Skeletal muscle tissue (tissue), 3 donors: ENCODE measurements at regions not wholly inside any gene's neighbourhood (a gene's known extent, or its start where the extent isn't known, plus 50 kb on each side); places are given as distances from the start of the nearest gene placed in this dataset.

Experiments
- H3K27ac ChIP-seq: one replicate; pipeline ENCODE4 v1.7.0; 2013; ENCODE audit warnings: mild to moderate bottlenecking, low read depth, low read length, inconsistent platforms
- H3K27me3 ChIP-seq, 3 donors: one replicate each; pipeline ENCODE4 v1.7.0; 2013; ENCODE audit warnings: low read length in 3 of 3; ENCODE audit not compliant: control insufficient read depth in 3 of 3, insufficient read depth in 3 of 3
- H3K36me3 ChIP-seq, 3 donors: one replicate each; pipeline ENCODE4 v1.7.0; 2013; ENCODE audit warnings: low read length in 3 of 3; ENCODE audit not compliant: control insufficient read depth in 3 of 3, insufficient read depth in 3 of 3
- H3K4me1 ChIP-seq, 3 donors: one replicate each; pipeline ENCODE4 v1.7.0; 2013; ENCODE audit warnings: low read length in 3 of 3, mild to moderate bottlenecking in 3 of 3; ENCODE audit not compliant: control insufficient read depth in 3 of 3, insufficient read depth in 3 of 3
- H3K4me3 ChIP-seq, 3 donors: one replicate each; pipeline ENCODE4 v1.7.0; 2013; ENCODE audit warnings: low read length in 3 of 3
- H3K9ac ChIP-seq, 3 donors: one replicate each; pipeline ENCODE4 v1.7.0; 2013; ENCODE audit warnings: low read length in 3 of 3, mild to moderate bottlenecking in 3 of 3, moderate library complexity in 2 of 3, low read depth in 1 of 3
- H3K9me3 ChIP-seq, 3 donors: one replicate each; pipeline ENCODE4 v1.7.0; 2013; ENCODE audit warnings: low read length in 3 of 3; ENCODE audit not compliant: control insufficient read depth in 3 of 3
- donor health status: Osteomylitis.

GRCh38 chr3:127475975-127476705 lies 114.4 kb downstream of the TPRA1 start:
- Histone ChIP-seq H3K9ac (no peak overlapping the region), H3K4me1 (peaks cover 0 to 8% (median 0%) of the 10 kb centered on the region in 3 donors), H3K9me3 (no peaks in the 10 kb centered on the region), H3K4me3 (no peak overlapping the region), H3K36me3 (no peaks in the 10 kb centered on the region), H3K27me3 (peaks cover 0 to 20% (median 13%) of the 10 kb centered on the region in 3 donors), H3K27ac (no peak overlapping the region)

GRCh38 chr3:127475391-127475790 lies 115.1 kb downstream of the TPRA1 start:
- Histone ChIP-seq H3K9ac (no peak overlapping the region), H3K27ac (no peak overlapping the region), H3K36me3 (no peaks in the 10 kb centered on the region), H3K4me3 (no peak overlapping the region), H3K9me3 (no peaks in the 10 kb centered on the region), H3K27me3 (peaks cover 0 to 22% (median 13%) of the 10 kb centered on the region in 3 donors), H3K4me1 (peaks cover 0 to 8% (median 0%) of the 10 kb centered on the region in 3 donors)

- H3K4me3 ChIP-seq = no peak overlapping the region
- H3K9ac ChIP-seq = no peak overlapping the region
- H3K27ac ChIP-seq = no peak overlapping the region
- H3K4me1 ChIP-seq = no peaks in the 10 kb centered on the region
- peaks cover 0 to under 1% (median 0%) of the 10 kb centered on the region in 3 donors for H3K9me3 ChIP-seq
- H3K36me3 ChIP-seq = no peaks in the 10 kb centered on the region
- H3K27me3 ChIP-seq = peaks cover 0 to 26% (median 13%) of the 10 kb centered on the region in 3 donors
Observed at GRCh38 chr3:127473244-127474024, 117.1 kb downstream of the TPRA1 start.

GRCh38 chr3:127472506-127472905 lies 118.0 kb downstream of the TPRA1 start:
- Histone ChIP-seq H3K27me3 (peaks cover 0 to 26% (median 17%) of the 10 kb centered on the region in 3 donors), H3K4me1 (no peaks in the 10 kb centered on the region), H3K9ac (no peak overlapping the region), H3K4me3 (no peak overlapping the region), H3K27ac (no peak overlapping the region), H3K9me3 (peaks cover 0 to 4% (median 0%) of the 10 kb centered on the region in 3 donors), H3K36me3 (no peaks in the 10 kb centered on the region)

- Histone ChIP-seq H3K4me1 (no peaks in the 10 kb centered on the region), H3K36me3 (no peaks in the 10 kb centered on the region), H3K27ac (no peak overlapping the region), H3K9me3 (peaks cover 0 to 4% (median 0%) of the 10 kb centered on the region in 3 donors), H3K9ac (no peak overlapping the region), H3K27me3 (peaks cover 3 to 21% (median 11%) of the 10 kb centered on the region in 3 donors), H3K4me3 (no peak overlapping the region)
Observed at GRCh38 chr3:127471142-127471541, 119.4 kb downstream of the TPRA1 start.

- no peaks in the 10 kb centered on the region for H3K4me1 ChIP-seq
- H3K36me3 ChIP-seq = no peaks in the 10 kb centered on the region
- peaks cover 3 to 17% (median 11%) of the 10 kb centered on the region in 3 donors for H3K27me3 ChIP-seq
- H3K9ac ChIP-seq = no peak overlapping the region
- H3K27ac ChIP-seq = no peak overlapping the region
- H3K9me3 ChIP-seq = peaks cover 0 to 4% (median 0%) of the 10 kb centered on the region in 3 donors
- no peak overlapping the region for H3K4me3 ChIP-seq
Observed at GRCh38 chr3:127469760-127470159, 120.8 kb downstream of the TPRA1 start.

- no peaks in the 10 kb centered on the region for H3K4me1 ChIP-seq
- no peak overlapping the region for H3K27ac ChIP-seq
- H3K27me3 ChIP-seq = peaks cover 3 to 13% (median 4%) of the 10 kb centered on the region in 3 donors
- H3K9ac ChIP-seq = no peak overlapping the region
- no peak overlapping the region for H3K4me3 ChIP-seq
- H3K9me3 ChIP-seq = peaks cover 0 to 4% (median 0%) of the 10 kb centered on the region in 3 donors
- no peaks in the 10 kb centered on the region for H3K36me3 ChIP-seq
Observed at GRCh38 chr3:127467391-127467790, 123.1 kb downstream of the TPRA1 start.

- Histone ChIP-seq H3K4me3 (no peak overlapping the region), H3K9ac (no peak overlapping the region), H3K27ac (no peak overlapping the region), H3K9me3 (peaks cover 0 to 4% (median 0%) of the 10 kb centered on the region in 3 donors), H3K4me1 (no peaks in the 10 kb centered on the region), H3K27me3 (peaks cover 3 to 11% (median 4%) of the 10 kb centered on the region in 3 donors), H3K36me3 (no peaks in the 10 kb centered on the region)
Observed at GRCh38 chr3:127464642-127465041, 125.9 kb downstream of the TPRA1 start.

- Histone ChIP-seq H3K27me3 (peaks cover 16 to 28% (median 21%) of the 10 kb centered on the region in 3 donors), H3K4me3 (no peak overlapping the region)
Observed at GRCh38 chr3:127462111-127462655, 128.3 kb downstream of the TPRA1 start.

More at GRCh38 chr3:127462111-127462655, 128.3 kb downstream of the TPRA1 start:
- Histone ChIP-seq H3K27ac (no peak overlapping the region), H3K9ac (no peak overlapping the region), H3K4me1 (peaks cover 0 to under 1% (median 0%) of the 10 kb centered on the region in 3 donors), H3K9me3 (no peaks in the 10 kb centered on the region), H3K36me3 (no peaks in the 10 kb centered on the region)
